ENCODE measurements at regions not wholly inside any gene's neighbourhood (a gene's known extent, or its start where the extent isn't known, plus 50 kb on each side); places are given as distances from the start of the nearest gene placed in this dataset.

- DNase-seq = no peak
Observed at GRCh38 chr3:177725165-177725564, 527.9 kb upstream of the TBL1XR1 start.

GRCh38 chr3:177726807-177727206 lies 529.5 kb upstream of the TBL1XR1 start:
- DNase-seq = no peak

- no peak for DNase-seq
Observed at GRCh38 chr3:177729956-177730681, 532.8 kb upstream of the TBL1XR1 start.

- no peak for DNase-seq
Observed at GRCh38 chr3:177730814-177731213, 533.5 kb upstream of the TBL1XR1 start.

GRCh38 chr3:177731644-177732268 lies 534.5 kb upstream of the TBL1XR1 start:
- no peak for DNase-seq

GRCh38 chr3:177733233-177733632 lies 536.0 kb upstream of the TBL1XR1 start:
- no peak for DNase-seq

GRCh38 chr3:177733936-177734335 lies 536.7 kb upstream of the TBL1XR1 start:
- no peak for DNase-seq

- DNase-seq = no peak
Observed at GRCh38 chr3:177735431-177735830, 538.1 kb upstream of the TBL1XR1 start.

- no peak for DNase-seq
Observed at GRCh38 chr3:177739461-177739860, 542.2 kb upstream of the TBL1XR1 start.

- DNase-seq = no peak
Observed at GRCh38 chr3:177740254-177740653, 543.0 kb upstream of the TBL1XR1 start.

GRCh38 chr3:177742273-177742672 lies 545.0 kb upstream of the TBL1XR1 start:
- no peak for DNase-seq

GRCh38 chr3:177743173-177743890 lies 546.0 kb upstream of the TBL1XR1 start:
- DNase-seq = no peak

GRCh38 chr3:177744873-177745606 lies 547.8 kb upstream of the TBL1XR1 start:
- no peak for DNase-seq

GRCh38 chr3:177745607-177746005 lies 548.3 kb upstream of the TBL1XR1 start:
- no peak for DNase-seq

- DNase-seq = no peak
Observed at GRCh38 chr3:177746337-177746933, 549.2 kb upstream of the TBL1XR1 start.

GRCh38 chr3:177749836-177750235 lies 552.6 kb upstream of the TBL1XR1 start:
- no peak for DNase-seq

- no peak for DNase-seq
Observed at GRCh38 chr3:177750436-177750835, 553.2 kb upstream of the TBL1XR1 start.

GRCh38 chr3:177751770-177752169 lies 554.5 kb upstream of the TBL1XR1 start:
- peak; percentile 3 for DNase-seq

GRCh38 chr3:177752831-177753230 lies 555.5 kb upstream of the TBL1XR1 start:
- no peak for DNase-seq

- no peak for DNase-seq
Observed at GRCh38 chr3:177753451-177754155, 556.3 kb upstream of the TBL1XR1 start.

GRCh38 chr3:177754508-177754921 lies 557.2 kb upstream of the TBL1XR1 start:
- DNase-seq = no peak

GRCh38 chr3:177758126-177758525 lies 560.8 kb upstream of the TBL1XR1 start:
- DNase-seq = no peak
